Left kidney (tissue), 1 donor: ENCODE measurements at regions not wholly inside any gene's neighbourhood (a gene's known extent, or its start where the extent isn't known, plus 50 kb on each side); places are given as distances from the start of the nearest gene placed in this dataset.
"Not testable (repeated sequence)": the region's sequence is repeated elsewhere in the genome, so short reads cannot be mapped to it uniquely, and the experiment has no call there.

ENCODE experiments used
- DNase-seq: peaks from one replicate; pipeline ENCODE4 v3.0.0-alpha.2; 2013

- no peak for DNase-seq
Measured at GRCh38 chr14:86363576-86363975, 833.6 kb downstream of the FLRT2 start.

GRCh38 chr14:86363047-86363446 lies 833.1 kb downstream of the FLRT2 start:
- no peak for DNase-seq

DNA sequence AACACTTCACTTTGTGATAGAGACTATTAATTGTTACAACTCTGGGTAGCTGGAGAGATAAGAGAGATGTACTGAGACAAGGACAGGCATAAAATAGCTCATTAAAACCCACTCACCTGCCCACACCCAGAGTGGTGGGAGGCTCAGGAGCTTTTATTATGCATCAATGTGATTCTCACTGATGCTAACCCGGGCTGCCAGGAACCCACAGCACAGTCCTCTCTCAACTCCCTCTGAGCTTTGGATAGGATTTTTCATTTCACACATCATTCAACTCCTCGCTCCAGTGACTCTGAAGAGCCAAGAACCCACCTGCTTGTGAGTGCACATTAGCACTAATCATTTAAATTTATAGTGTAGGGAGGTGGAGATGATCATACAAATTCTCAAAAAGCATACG lies 827.9 kb downstream of the FLRT2 start:
- DNase-seq: peak; percentile 28

DNA sequence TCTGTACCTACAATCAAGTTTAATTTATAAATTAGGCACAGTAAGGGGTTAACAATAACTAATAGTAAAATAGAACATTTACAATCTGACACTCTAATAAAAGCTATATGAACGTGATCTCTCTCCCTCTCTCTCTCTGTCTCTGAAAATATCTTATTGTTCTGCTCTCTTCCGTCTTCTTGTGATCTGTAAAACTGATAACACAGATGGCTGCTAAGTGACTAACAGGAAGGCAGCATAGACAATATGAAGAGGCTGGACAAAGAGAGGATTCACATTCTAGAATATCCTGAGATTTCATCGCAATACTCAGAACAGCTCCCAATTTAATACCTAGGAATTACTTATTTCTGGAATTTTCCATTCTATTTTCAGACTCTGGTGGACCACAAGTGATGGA lies 827.2 kb downstream of the FLRT2 start:
- no peak for DNase-seq

DNA sequence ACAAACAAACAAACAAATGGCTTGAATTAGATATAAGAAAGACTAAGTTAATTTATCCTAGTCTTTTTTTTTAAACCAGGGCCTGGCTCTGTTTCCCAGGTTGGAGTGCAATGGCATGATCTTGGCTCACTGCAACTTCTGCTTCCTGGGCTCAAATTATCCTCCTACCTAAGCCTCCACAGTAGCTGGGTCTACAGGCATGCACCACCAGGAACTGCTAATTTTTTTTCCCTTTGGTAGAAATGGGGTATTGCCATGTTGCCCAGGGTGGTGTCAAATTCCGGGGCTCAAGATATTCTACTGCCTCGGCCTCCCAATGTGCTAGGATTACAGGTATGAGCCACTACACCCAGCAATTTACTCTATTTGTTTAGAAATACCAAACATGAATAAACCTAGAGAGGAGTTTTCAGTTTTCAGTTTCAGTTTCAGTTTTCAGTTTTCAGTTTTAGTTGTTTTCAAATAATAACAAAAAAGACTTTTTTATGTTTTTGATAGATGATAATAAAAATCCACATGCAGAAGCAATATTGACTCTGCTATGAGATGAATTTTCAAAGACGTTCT lies 817.0 kb downstream of the FLRT2 start:
- DNase-seq: no peak

DNA sequence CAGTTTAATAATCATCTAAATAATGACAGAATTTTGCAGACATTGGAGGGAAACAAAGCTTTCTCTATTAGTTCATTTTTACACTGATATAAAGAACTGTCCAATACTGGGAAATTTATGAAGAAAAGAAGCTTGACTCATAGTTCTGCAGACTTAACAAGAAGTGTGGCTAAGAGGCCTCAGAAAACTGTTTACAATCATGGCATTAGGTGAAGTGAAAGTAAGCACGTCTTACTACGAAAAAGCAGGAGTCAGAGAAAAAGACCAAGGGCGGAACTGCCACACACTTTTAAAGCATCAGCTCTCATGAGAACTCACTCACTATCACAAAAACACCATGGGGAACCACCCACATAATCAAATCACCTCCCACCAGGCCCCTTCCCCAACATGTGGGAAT lies 804.4 kb downstream of the FLRT2 start:
- no peak for DNase-seq

GRCh38 chr14:86333493-86333892 lies 803.5 kb downstream of the FLRT2 start:
- no peak for DNase-seq

DNA sequence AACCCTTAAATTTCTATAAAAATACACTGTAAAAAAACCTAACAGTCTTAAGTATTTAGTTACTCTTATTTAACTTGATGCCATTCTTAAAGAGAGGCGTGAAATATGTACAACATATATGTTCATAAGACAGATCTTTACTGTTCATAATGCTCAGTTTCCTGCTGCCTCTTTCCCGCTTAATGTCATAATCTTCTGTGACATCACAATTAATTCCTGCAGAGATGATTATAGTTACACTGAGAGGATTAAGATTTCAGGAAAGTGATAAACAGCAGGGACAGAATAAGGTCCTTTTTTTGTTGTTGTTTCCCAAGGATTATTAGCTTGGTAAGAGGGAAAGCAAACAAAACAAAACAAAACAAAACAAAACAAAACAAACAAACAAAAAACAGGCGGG lies 801.4 kb downstream of the FLRT2 start:
- no peak for DNase-seq

GRCh38 chr14:86321151-86321550 lies 791.2 kb downstream of the FLRT2 start:
- peak; percentile 26 for DNase-seq

DNA sequence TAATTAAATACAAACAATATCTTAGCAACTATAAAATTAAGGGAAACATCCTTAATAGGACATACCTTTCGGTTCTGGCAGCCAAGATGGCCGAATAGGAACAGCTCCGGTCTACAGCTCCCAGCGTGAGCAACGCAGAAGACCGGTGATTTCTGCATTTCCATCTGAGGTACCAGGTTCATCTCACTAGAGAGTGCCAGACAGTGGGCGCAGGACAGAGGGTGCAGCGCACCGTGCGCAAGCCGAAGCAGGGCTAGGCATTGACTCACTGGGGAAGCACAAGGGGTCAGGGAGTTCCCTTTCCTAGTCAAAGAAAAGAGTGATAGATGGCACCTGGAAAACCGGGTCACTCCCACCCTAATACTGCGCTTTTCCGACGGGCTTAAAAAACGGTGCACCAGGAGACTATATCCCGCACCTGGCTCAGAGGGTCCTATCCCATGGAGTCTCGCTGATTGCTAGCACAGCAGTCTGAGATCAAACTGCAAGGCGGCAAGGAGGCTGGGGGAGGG lies 782.3 kb downstream of the FLRT2 start:
- not testable (repeated sequence) for DNase-seq

DNA sequence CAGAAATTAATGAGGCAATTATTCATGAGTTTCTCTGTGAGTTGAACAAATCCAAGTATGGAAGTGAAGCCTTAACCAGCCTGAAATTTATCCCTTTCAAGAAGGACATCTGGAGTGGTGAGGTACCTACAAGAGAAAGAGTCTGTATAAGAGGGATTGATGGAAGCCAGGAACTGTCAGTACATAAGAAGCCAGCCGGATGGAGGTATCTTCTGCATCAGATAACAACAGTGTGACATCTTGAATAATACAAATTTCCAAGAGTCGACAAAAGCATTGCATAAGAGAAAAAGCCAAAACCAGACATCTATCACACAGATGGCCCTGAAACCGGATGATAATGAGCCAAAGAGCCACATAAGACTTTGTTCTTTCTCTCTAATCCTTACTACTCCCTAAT lies 781.2 kb downstream of the FLRT2 start:
- no peak for DNase-seq

GRCh38 chr14:86310611-86311010 lies 780.7 kb downstream of the FLRT2 start:
- DNase-seq: no peak

GRCh38 chr14:86310148-86310547 lies 780.2 kb downstream of the FLRT2 start:
- no peak for DNase-seq

- no peak for DNase-seq
Measured at GRCh38 chr14:86305058-86305457, 775.1 kb downstream of the FLRT2 start.

DNA sequence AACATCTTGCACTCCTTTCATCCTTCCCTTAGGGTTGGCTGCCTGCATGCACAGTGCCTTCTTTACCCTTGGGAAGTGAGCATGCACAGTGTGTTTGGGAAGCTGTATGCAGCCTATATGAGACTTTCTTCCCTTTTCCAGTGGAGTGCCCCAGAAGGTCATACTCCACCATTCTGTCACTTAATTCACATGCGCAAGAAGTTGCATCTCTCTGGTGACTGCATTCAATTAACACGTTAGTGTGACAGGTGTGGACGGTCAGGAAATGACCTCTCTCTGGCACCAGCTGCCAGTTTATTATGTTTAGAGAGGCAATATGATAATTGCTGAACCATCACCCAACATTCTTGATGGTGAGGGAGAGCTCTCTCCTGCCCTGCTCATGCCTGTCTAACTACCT lies 770.0 kb downstream of the FLRT2 start:
- DNase-seq: no peak

DNA sequence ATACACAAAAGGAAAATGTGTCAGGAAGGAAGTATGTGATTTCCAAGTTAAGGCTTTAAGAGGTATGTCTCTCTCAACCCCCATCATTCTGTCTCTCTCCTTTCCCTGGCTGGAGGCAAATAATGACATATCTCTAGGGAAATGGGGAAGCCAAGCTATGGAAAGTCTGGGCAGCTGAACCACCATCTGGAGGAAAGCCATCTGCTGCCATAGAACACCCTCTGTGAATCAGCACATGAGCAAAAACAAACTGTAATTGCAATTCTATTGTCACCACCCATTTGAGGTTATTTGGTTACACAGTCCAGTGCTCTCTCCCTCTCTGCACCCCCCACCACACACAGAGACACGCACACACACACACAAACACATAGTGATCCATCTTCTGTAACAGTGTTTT lies 766.2 kb downstream of the FLRT2 start:
- DNase-seq: no peak

DNA sequence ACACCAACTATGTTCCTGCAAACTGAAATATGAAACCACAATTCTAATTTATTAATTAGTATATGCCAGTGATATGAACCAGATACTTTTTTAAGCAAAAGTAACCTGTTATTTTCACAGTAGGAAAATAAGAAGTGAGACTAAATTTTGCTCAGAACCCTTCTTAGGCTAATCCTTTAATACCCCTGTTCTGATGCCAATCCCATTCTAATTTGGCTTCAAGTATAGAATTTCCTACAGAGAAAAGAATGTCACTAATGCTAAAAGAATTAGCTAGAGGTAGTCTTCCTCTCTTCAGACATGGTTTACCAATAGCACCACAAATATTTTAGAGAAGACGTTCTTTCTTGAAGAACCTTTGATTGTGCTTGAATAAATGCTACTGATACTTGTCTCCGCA lies 758.4 kb downstream of the FLRT2 start:
- no peak for DNase-seq

DNA sequence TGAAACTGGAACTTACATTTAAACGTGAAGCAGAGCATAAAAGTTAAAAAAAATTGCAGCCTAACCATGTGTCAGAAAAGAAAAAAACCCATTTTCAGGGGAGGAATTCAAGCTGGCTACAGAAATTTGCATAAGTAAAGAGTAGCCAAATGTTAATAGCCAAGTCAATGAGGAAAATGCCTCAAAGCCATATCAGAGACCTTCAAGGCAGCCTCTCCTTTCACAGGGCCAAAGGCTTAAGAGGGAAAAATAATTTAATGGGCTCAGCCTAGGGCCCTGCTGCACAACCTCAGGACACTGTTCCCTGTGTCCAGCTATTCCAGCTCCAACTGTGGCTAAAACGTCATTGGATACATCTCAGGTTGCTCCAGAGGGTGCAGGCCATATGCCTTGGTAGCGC lies 749.5 kb downstream of the FLRT2 start:
- no peak for DNase-seq

- DNase-seq: no peak
Measured at GRCh38 chr14:86257973-86258372, 728.0 kb downstream of the FLRT2 start.

GRCh38 chr14:86243158-86243557 lies 713.2 kb downstream of the FLRT2 start:
- DNase-seq: no peak

GRCh38 chr14:86237733-86238132 lies 707.8 kb downstream of the FLRT2 start:
- no peak for DNase-seq

GRCh38 chr14:86221755-86222154 lies 691.8 kb downstream of the FLRT2 start:
- no peak for DNase-seq

GRCh38 chr14:86221000-86221399 lies 691.1 kb downstream of the FLRT2 start:
- no peak for DNase-seq

GRCh38 chr14:86217523-86217922 lies 687.6 kb downstream of the FLRT2 start:
- DNase-seq: no peak

GRCh38 chr14:86203843-86204242 lies 673.9 kb downstream of the FLRT2 start:
- DNase-seq: no peak
